Ovary (tissue), 7 donors: ENCODE measurements at regions not wholly inside any gene's neighbourhood (a gene's known extent, or its start where the extent isn't known, plus 50 kb on each side); places are given as distances from the start of the nearest gene placed in this dataset.

Experiments
- DNase-seq, 5 donors: peaks; one replicate each; pipeline ENCODE4 v3.0.0-alpha.2; 2019 to 2020
- H3K27ac ChIP-seq, 2 donors: fragments of 200-600 bp; one replicate each; pipeline versions ENCODE4 v1.5.1 to v1.8.0; 2019 to 2022
- H3K27me3 ChIP-seq: fragments of 200-600 bp; one replicate; pipeline ENCODE4 v1.8.0; 2022
- H3K36me3 ChIP-seq: fragments of 200-600 bp; sonication (generic); one replicate; pipeline ENCODE4 v1.5.1; 2019
- H3K4me1 ChIP-seq: one replicate; pipeline ENCODE4 v1.8.1; 2013; ENCODE audit warnings: mild to moderate bottlenecking, moderate library complexity; ENCODE audit not compliant: insufficient read depth
- H3K4me3 ChIP-seq: fragments of 200-600 bp; sonication (generic); one replicate; pipeline ENCODE4 v1.5.1; 2017
- H3K9me3 ChIP-seq, 2 donors: fragments of 200-600 bp in 1 of 2; sonication (generic) in 1 of 2; one replicate each; pipeline versions ENCODE4 v1.5.1 to v1.8.1; 2013 to 2019; ENCODE audit warnings: mild to moderate bottlenecking in 1 of 2, moderate library complexity in 1 of 2
- CTCF ChIP-seq, 3 donors: fragments of 450-650 bp in 2 of 3; fragments of 200-600 bp in 1 of 3; IDR thresholded peaks; one replicate each; pipeline versions ENCODE4 v1.5.1 to v1.8.0; 2016 to 2022; ENCODE audit warnings: antibody characterized with exemption in 3 of 3, mild to moderate bottlenecking in 1 of 3
- EP300 ChIP-seq: sonication (generic); formaldehyde crosslinking; IDR thresholded peaks from one replicate; pipeline ENCODE4 v1.6.1; 2017; ENCODE audit warnings: antibody characterized with exemption
- POLR2A ChIP-seq: fragments of 450-650 bp; IDR thresholded peaks from one replicate; pipeline ENCODE4 v1.6.1; 2017; ENCODE audit warnings: antibody characterized with exemption, mild to moderate bottlenecking, moderate library complexity
- WGBS, 3 donors: extraction: QIAGEN DNeasy Blood & Tissue Kit in 1 of 3; methylation state at CpG; one replicate each; pipeline versions ENCODE4 v1.1.5 to v1.1.7; 2013 to 2017; 5-methylcytosine and 5-hydroxymethylcytosine counted together
- intact Hi-C, 4 donors: fragments of 100-400 bp; cut with DNase I; formaldehyde crosslinking; loops; one replicate each; pipeline versions ENCODE4 v1.11.0 to v1.15.1; 2022 to 2023
- donor health status: DM: no; HTN: no; CAD: no; lungs with moderate emphysema.
- donor health status: DM: no; HTN: no; CAD: no.
- donor health status: Bipolar disorder and iron deficiency.
- donor health status: DM: no; HTN: no; CAD: no.
- donor health status: DM: yes; HTN: yes; CAD: no.

DNA sequence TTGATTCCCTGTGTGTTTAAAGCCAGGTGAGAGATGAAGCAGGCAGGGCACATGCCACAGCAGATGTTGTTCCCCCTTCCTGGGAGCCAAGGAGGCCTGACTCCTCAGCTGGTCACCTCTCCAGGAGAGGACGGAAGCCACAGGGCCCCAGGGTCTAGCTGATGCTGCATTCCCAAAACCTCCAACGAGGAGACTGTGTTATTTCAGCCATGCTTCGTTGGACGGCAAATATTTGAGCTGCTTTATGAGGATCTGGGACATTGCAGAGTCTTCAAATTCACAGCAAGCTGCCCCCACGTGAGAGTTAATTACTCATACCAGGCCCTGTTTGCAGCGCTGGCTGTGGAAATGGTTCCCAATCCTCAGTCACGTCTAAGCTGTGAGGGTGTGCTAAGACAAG lies 85.3 kb downstream of the CDC7 start:
- no peaks in the 10 kb centered on the region for H3K36me3 ChIP-seq
- 63 to 89% (median 71%) methylated on average over 7 of the region's 7 CpGs for WGBS, 3 donors
- peaks cover 16% of the 10 kb centered on the region for H3K4me1 ChIP-seq
- intact Hi-C loops: no loop called here
- TF ChIP-seq CTCF (IDR thresholded peaks at IDR 0.05) (no peak), EP300 (no peak), POLR2A (no peak)
- no peak overlapping the region for H3K4me3 ChIP-seq
- H3K9me3 ChIP-seq: no peaks in the 10 kb centered on the region
- no peak overlapping the region for H3K27ac ChIP-seq
- no peak for DNase-seq
- no peaks in the 10 kb centered on the region for H3K27me3 ChIP-seq

DNA sequence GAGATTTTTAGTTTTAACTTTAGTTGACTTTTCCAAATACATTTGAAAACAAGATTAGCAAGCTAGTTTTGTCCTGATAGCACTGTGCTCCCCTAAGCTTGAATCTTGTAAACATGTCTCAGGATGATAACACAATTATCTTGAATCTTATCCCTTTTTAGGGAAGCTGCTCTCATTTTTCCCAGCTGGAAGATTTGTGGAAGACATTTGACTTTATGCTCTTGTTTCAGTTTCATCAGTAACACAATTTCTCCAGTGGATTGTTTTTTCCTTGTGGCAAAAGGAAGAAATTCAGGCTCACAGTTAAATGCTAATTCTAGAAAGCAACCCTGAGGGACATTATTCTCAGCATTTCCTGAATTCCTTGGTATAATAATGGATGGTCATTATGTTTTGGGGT lies 88.8 kb downstream of the CDC7 start:
- Histone ChIP-seq H3K27ac (peak overlapping the region in 1 of 2 donors; percentile 52), H3K36me3 (no peaks in the 10 kb centered on the region), H3K9me3 (no peaks in the 10 kb centered on the region), H3K4me3 (no peak overlapping the region), H3K4me1 (peaks cover 19% of the 10 kb centered on the region), H3K27me3 (no peaks in the 10 kb centered on the region)
- no peak for DNase-seq
- intact Hi-C loops: no loop called here
- TF ChIP-seq POLR2A (no peak), CTCF (IDR thresholded peaks at IDR 0.05) (peak in 2 of 3 donors; percentile 34 to 46)

DNA sequence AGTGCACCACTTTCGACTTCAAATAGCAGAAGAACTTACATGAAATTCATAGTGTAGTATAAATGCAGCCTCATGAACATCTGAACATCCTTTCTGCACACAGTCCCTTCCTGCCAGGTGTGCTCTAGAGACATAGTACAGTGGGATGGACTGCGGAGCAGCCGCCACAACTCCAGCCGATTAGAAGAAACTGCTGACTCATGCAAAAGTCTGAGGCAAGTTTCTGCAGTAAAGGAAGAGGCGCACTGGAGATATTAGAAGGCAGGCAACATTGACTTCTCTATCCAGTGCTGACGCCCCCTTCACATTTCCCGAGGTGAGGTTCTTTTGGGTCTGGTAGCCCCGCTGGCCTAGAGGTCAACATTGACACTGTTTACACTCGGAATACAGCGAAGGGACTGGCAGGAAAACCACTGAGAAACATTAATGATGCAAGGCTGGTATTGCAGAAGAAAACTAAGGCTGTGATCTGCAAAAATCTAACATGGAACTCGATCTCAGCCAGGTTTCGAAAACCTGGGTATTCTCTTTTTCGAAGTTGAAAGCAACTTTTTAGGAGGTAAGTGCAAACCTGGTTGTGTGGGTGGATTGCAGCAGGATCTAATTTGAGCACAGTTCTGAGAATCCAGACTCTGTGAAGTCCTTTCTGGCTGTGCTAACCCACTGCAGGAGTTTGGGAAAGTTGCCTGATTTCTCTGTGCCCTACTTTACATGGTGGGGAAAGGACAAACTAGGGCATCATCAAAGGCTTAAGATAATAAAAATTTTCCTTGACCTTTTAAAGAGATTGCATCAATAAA lies 90.7 kb downstream of the CDC7 start:
- H3K27ac ChIP-seq: no peak overlapping the region
- no peaks in the 10 kb centered on the region for H3K27me3 ChIP-seq
- DNase-seq: no peak
- H3K9me3 ChIP-seq: no peaks in the 10 kb centered on the region
- 78 to 81% (median 79%) methylated on average over 13 of the region's 13 CpGs for WGBS, 3 donors
- peaks cover 23% of the 10 kb centered on the region for H3K4me1 ChIP-seq
- H3K4me3 ChIP-seq: no peak overlapping the region
- no peaks in the 10 kb centered on the region for H3K36me3 ChIP-seq
- intact Hi-C loops: no loop called here
- TF ChIP-seq CTCF (IDR thresholded peaks at IDR 0.05) (no peak), EP300 (no peak), POLR2A (no peak)

DNA sequence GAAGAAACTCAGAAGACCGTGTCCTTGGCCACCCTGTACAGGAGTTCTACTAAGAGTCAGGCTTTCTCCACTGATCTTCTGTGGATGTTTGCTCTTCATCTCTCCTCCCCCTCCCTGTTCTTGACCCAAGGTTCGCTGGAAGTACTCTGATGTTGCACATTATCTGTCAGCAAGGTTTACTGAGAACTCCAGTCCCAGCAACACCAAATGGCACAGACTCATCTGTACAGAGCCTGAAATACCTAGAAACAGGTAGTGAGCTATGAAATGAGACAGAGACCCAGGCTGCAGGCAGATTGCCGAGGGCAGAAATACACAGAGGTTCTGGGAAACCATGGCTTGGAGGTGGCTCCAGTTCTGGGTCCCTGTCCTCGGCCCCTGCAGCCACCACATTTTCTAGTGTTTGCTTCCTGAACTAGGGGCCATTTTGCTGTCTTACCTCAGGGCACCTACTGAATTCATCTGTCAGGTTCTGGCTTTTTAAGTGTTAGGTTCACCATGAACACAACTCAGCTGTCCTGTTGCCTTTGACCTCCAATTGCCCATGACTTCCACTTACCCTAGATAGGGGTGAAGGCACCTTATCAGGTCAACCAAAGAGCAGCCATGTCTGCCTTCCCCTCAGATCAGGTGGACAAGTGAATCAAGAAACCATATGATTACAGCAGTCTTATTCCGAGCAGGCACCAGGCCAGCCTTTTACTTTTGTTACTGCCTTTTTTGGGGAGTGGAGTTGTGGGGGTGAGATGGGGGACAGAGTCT lies 92.2 kb downstream of the CDC7 start:
- peaks cover 23% of the 10 kb centered on the region for H3K4me1 ChIP-seq
- no peak overlapping the region for H3K4me3 ChIP-seq
- 80 to 90% (median 82%) methylated on average over 5 of the region's 5 CpGs for WGBS, 3 donors
- intact Hi-C loops: no loop called here
- no peak overlapping the region for H3K27ac ChIP-seq
- no peaks in the 10 kb centered on the region for H3K36me3 ChIP-seq
- no peaks in the 10 kb centered on the region for H3K9me3 ChIP-seq
- no peaks in the 10 kb centered on the region for H3K27me3 ChIP-seq
- no peak for DNase-seq
- no peak for TF ChIP-seq CTCF (IDR thresholded peaks at IDR 0.05)
- TF ChIP-seq POLR2A: no peak
- TF ChIP-seq EP300: no peak
